HG03025 (cell line): ENCODE measurements at regions not wholly inside any gene's neighbourhood (a gene's known extent, or its start where the extent isn't known, plus 50 kb on each side); places are given as distances from the start of the nearest gene placed in this dataset.
A peak's percentile ranks its signal among the peaks of the same experiment; 100 is the strongest.
"Not testable (repeated sequence)": the region's sequence is repeated elsewhere in the genome, so short reads cannot be mapped to it uniquely, and the experiment has no call there.

ENCODE experiments used
- ATAC-seq: cut with Tn5 transposase; IDR thresholded peaks from one replicate; pipeline ENCODE4 v1.9.1; 2021; ENCODE audit warnings: mild to moderate bottlenecking, moderate library complexity; ENCODE audit not compliant: unreplicated experiment, low FRiP score

- no peak for ATAC-seq
Measured at GRCh38 chr15:38795471-38796245, 231.0 kb upstream of the RASGRP1 start.

GRCh38 chr15:38796589-38796988 is 232.0 kb upstream of the RASGRP1 start:
- no peak for ATAC-seq

GRCh38 chr15:38797506-38797905 is 232.9 kb upstream of the RASGRP1 start:
- ATAC-seq: not testable (repeated sequence)

DNA sequence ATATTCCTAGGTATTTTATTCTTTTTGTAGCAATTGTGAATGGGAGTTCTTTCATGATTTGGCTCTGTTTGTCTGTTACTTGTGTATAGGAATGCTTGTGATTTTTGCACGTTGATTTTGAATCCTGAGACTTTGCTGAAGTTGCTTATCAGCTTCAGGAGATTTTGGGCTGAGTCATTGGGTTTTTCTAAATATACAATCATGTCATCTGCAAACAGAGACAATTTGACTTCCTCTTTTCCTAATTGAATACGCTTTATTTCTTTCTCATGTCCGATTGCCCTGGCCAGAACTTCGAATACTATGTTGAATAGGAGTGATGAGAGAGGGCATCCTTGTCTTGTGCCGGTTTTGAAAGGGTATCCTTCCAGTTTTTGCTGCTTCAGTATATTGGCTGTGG is 234.6 kb upstream of the RASGRP1 start:
- ATAC-seq: not testable (repeated sequence)

DNA sequence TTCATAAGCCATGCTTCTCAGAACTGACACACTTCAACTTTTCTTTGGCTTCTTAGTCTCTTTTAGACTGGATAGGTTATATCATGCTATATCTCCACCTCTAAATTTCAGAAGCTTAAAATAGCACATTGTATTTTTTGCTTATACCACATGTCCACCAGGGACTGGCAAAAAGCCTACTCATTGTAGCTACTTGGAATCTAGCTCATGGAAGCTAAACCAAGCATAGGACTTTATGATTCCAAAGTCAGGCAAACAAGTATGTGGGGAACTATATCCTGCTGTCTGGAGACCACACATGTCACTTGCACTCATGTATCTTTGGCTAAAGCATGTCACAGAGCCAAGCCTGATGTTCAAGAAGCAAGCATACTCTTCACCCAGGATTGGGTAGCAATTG is 245.0 kb upstream of the RASGRP1 start:
- ATAC-seq: no peak

DNA sequence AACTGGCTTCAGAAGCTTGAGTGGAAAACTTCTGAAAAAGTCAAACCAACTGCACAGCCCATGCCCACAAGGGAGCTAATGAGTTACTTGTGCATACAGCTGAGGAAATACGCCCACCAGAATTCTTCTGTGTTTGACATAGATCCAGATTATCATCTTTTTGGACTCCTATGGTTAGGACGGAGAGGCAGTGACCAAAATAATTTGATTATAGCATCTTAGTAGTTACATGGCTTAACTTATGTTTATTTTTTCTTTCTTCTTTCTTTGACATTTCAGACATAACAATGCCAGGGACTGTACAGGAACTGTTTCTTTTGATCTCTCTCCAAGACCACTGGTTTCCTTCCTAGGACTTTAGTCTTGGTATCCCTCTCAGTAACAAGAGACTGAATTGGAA is 246.1 kb upstream of the RASGRP1 start:
- ATAC-seq: no peak

- ATAC-seq: not testable (repeated sequence)
Measured at GRCh38 chr15:38814254-38814653, 249.6 kb upstream of the RASGRP1 start.

DNA sequence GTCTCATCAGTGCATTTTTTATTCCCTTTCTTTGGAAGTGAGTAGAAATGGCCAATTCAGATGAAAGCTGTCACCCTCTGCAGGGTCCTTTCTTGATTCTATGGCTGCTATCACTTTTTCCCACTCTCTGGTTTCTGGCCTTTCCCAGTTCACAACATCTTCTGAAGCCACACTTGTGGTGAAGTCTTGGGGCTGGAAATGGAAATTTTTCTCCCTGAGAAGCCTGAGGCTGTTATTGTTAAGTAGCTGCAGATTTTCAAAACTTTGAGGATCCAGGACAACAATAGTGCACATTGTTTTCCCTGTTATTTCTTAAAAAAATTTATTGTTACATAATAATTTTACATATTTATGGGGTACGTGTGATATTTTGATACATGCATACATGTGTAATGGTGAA is 250.3 kb upstream of the RASGRP1 start:
- ATAC-seq: no peak

DNA sequence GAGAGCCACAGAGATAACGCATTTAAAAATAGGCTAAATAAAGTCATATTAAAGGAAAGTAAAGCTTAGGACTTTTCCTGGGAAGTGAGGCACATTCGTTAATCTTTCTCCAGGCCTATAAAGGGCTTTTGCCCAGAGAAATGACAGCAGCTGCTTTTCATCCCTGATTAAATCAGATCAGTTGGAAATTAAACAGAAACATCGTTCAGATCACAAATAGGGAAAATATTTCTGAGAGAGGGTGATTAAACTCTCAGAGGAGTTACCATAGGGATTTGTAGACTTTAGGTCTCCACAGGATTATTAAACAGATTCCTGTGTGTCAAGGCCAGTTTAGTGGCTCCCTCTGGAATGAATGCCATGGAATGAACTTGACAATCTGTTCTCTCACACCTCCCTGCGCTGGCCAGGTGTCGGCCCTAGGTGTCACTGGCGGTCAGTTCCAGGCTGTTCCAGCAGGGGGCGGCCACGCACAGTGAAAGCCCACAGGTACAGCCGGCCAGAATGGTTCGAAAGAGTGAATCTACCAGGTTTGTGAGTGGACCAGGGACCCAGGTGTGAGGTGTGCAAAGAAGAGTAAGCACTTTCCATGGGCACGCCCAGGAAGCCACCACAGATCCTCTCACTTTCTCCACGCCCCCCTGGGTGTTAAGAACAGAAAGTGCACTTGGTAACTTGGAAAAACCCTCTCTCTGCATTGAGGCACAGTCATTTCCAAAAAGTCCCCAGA is 253.0 kb upstream of the RASGRP1 start:
- peak; percentile 88 for ATAC-seq

GRCh38 chr15:38818157-38818790 is 253.7 kb upstream of the RASGRP1 start:
- no peak for ATAC-seq

- ATAC-seq: no peak
Measured at GRCh38 chr15:38819387-38819950, 254.9 kb upstream of the RASGRP1 start.

DNA sequence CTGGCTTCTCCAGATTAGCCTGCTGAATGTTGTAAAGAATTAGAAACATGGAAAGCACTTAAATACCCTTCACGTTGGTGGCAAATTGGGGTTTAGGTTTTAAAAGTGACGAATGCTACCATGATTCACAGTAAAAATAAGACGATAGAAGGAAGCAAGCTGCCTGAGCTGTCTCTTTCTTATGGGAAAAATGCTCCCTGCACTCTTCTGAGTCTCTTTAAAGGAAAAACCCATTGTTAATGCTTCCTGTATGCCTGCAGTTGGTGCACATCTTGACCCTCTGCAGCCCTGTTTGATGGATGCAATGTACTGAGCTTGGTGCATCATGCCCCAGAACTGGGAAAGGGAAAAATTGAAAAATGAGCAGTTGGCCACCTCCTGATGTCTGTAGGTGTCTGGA is 258.6 kb upstream of the RASGRP1 start:
- no peak for ATAC-seq

DNA sequence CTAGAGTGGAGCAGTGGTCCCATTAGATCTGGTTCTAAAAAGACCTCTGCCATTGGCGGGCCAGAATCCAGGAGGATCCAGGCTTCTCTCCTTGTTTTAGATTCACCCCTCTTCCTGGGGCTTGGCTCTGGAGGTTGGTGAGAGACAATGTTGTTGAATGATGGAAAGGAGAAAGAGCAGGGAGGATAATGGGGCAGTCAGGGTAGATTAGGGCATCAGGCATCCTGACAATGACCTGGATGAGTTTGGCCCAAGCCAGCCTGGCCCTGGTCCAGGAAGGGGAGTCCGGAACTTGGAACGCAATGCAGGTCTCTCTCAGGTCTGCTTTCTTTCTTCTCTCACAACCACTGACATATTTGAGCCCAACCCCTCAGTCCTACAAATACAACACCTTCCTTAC is 260.1 kb upstream of the RASGRP1 start:
- no peak for ATAC-seq

- ATAC-seq: no peak
Measured at GRCh38 chr15:38826880-38827279, 262.3 kb upstream of the RASGRP1 start.

- no peak for ATAC-seq
Measured at GRCh38 chr15:38828031-38828532, 263.5 kb upstream of the RASGRP1 start.

GRCh38 chr15:38829086-38829485 is 264.5 kb upstream of the RASGRP1 start:
- ATAC-seq: no peak

GRCh38 chr15:38842226-38842625 is 277.6 kb upstream of the RASGRP1 start:
- no peak for ATAC-seq

GRCh38 chr15:38843051-38843501 is 278.5 kb upstream of the RASGRP1 start:
- ATAC-seq: no peak

- no peak for ATAC-seq
Measured at GRCh38 chr15:38843736-38844590, 279.3 kb upstream of the RASGRP1 start.

- ATAC-seq: no peak
Measured at GRCh38 chr15:38844736-38845135, 280.1 kb upstream of the RASGRP1 start.
